ENCODE measurements at regions not wholly inside any gene's neighbourhood (a gene's known extent, or its start where the extent isn't known, plus 50 kb on each side); places are given as distances from the start of the nearest gene placed in this dataset.

GRCh38 chr9:111154081-111154562 lies 115.9 kb upstream of the LPAR1 start:
- no peak for TF ChIP-seq CTCF (IDR thresholded peaks at IDR 0.05 in 2 of 3, conservative IDR thresholded peaks at IDR 0.05 in 1 of 3; ENCODE audit: borderline replicate concordance in 1 of 3, insufficient read depth in 1 of 3, low read depth in 2 of 3, low read length in 2 of 3)
- no peak for TF ChIP-seq EZH2 (IDR thresholded peaks at IDR 0.05)
- TF ChIP-seq POLR2A (IDR thresholded peaks at IDR 0.05; ENCODE audit: borderline replicate concordance, extremely low read depth, insufficient read depth, insufficient read length) = no peak
- TF ChIP-seq SIN3A (IDR thresholded peaks at IDR 0.05; ENCODE audit: low read depth) = no peak

All from HCT116 (cell line).